GM21737 (cell line): ENCODE measurements at regions not wholly inside any gene's neighbourhood (a gene's known extent, or its start where the extent isn't known, plus 50 kb on each side); places are given as distances from the start of the nearest gene placed in this dataset.
A peak's percentile ranks its signal among the peaks of the same experiment; 100 is the strongest.

Experiments used
- ATAC-seq: cut with Tn5 transposase; IDR thresholded peaks from one replicate; pipeline ENCODE4 v1.9.1; 2021; ENCODE audit warnings: mild to moderate bottlenecking, moderate library complexity; ENCODE audit not compliant: unreplicated experiment

- ATAC-seq = no peak
Observed at GRCh38 chr10:124305131-124305530, 113.6 kb downstream of the OAT start.

- ATAC-seq = no peak
Observed at GRCh38 chr10:124303662-124304418, 114.9 kb downstream of the OAT start.

- ATAC-seq = no peak
Observed at GRCh38 chr10:124302951-124303505, 115.7 kb downstream of the OAT start.

- no peak for ATAC-seq
Observed at GRCh38 chr10:124301736-124302135, 117.0 kb downstream of the OAT start.

GRCh38 chr10:124300735-124301134, 118.0 kb downstream of the OAT start:
- ATAC-seq = no peak

- ATAC-seq = no peak
Observed at GRCh38 chr10:124300224-124300623, 118.5 kb downstream of the OAT start.

GRCh38 chr10:124299696-124300095, 119.0 kb downstream of the OAT start:
- ATAC-seq = no peak

GRCh38 chr10:124298891-124299290, 119.8 kb downstream of the OAT start:
- ATAC-seq = no peak

GRCh38 chr10:124296813-124297788, 121.6 kb downstream of the OAT start:
- no peak for ATAC-seq

- ATAC-seq = no peak
Observed at GRCh38 chr10:124296121-124296812, 122.5 kb downstream of the OAT start.

- no peak for ATAC-seq
Observed at GRCh38 chr10:124294811-124295770, 123.6 kb downstream of the OAT start.

GRCh38 chr10:124293616-124294449, 124.9 kb downstream of the OAT start:
- ATAC-seq = no peak

GRCh38 chr10:124292911-124293615, 125.7 kb downstream of the OAT start:
- ATAC-seq = no peak

GRCh38 chr10:124291001-124291701, 127.6 kb downstream of the OAT start:
- no peak for ATAC-seq

- ATAC-seq = peak; percentile 36
Observed at GRCh38 chr10:124289851-124290795, 128.6 kb downstream of the OAT start.
